ENCODE measurements at regions not wholly inside any gene's neighbourhood (a gene's known extent, or its start where the extent isn't known, plus 50 kb on each side); places are given as distances from the start of the nearest gene placed in this dataset.

GRCh38 chr18:64219517-64219916 is 70.6 kb upstream of the LINC00305 start:
- no peak for DNase-seq

- DNase-seq: no peak
These were observed 61.6 kb upstream of the LINC00305 start for GRCh38 chr18:64210401-64210949.

GRCh38 chr18:64208516-64208915 is 59.6 kb upstream of the LINC00305 start:
- DNase-seq: no peak

- DNase-seq: no peak
These were observed 58.9 kb upstream of the LINC00305 start for GRCh38 chr18:64207820-64208219.

GRCh38 chr18:64203295-64203694 is 54.4 kb upstream of the LINC00305 start:
- DNase-seq: no peak

GRCh38 chr18:64202863-64203262 is 54.0 kb upstream of the LINC00305 start:
- no peak for DNase-seq

- DNase-seq: no peak
These were observed 53.4 kb upstream of the LINC00305 start for GRCh38 chr18:64202210-64202836.

GRCh38 chr18:64201781-64202180 is 52.9 kb upstream of the LINC00305 start:
- DNase-seq: no peak

- no peak for DNase-seq
These were observed 50.7 kb upstream of the LINC00305 start for GRCh38 chr18:64199581-64199980.

Measured in NCI-H2227 treated with DMSO at 0.1 percent for 48 hours (cell line).